TTC549 (cell line): ENCODE measurements at regions not wholly inside any gene's neighbourhood (a gene's known extent, or its start where the extent isn't known, plus 50 kb on each side); places are given as distances from the start of the nearest gene placed in this dataset.

ENCODE experiments used
- FAIRE-seq: peaks from 2 replicates; lab custom pipeline; 2012; peaks lifted over from hg19 to GRCh38; lab: Jason Lieb, UNC

- peak; percentile 83 for FAIRE-seq
Measured at GRCh38 chr1:172952516-172952915, 98.2 kb downstream of the TNFSF18 start.

- no peak for FAIRE-seq
Measured at GRCh38 chr1:172954476-172955150, 96.1 kb downstream of the TNFSF18 start.

GRCh38 chr1:172955161-172955815, 95.5 kb downstream of the TNFSF18 start:
- FAIRE-seq, result no peak

- FAIRE-seq, result no peak
Measured at GRCh38 chr1:172956871-172957270, 93.9 kb downstream of the TNFSF18 start.

- FAIRE-seq, result no peak
Measured at GRCh38 chr1:172957491-172957890, 93.2 kb downstream of the TNFSF18 start.

GRCh38 chr1:172959571-172959970, 91.2 kb downstream of the TNFSF18 start:
- no peak for FAIRE-seq

- FAIRE-seq, result no peak
Measured at GRCh38 chr1:172960019-172960418, 90.7 kb downstream of the TNFSF18 start.

- no peak for FAIRE-seq
Measured at GRCh38 chr1:172960454-172961208, 90.1 kb downstream of the TNFSF18 start.

- peak; percentile 73 for FAIRE-seq
Measured at GRCh38 chr1:172964864-172965263, 85.9 kb downstream of the TNFSF18 start.

- peak; percentile 13 for FAIRE-seq
Measured at GRCh38 chr1:172966844-172967540, 83.7 kb downstream of the TNFSF18 start.

GRCh38 chr1:172967936-172968335, 82.8 kb downstream of the TNFSF18 start:
- no peak for FAIRE-seq

GRCh38 chr1:172969611-172970010, 81.1 kb downstream of the TNFSF18 start:
- FAIRE-seq, result no peak

GRCh38 chr1:172970186-172970585, 80.6 kb downstream of the TNFSF18 start:
- FAIRE-seq, result no peak

- FAIRE-seq, result no peak
Measured at GRCh38 chr1:172971241-172971640, 79.5 kb downstream of the TNFSF18 start.

GRCh38 chr1:172972258-172972657, 78.5 kb downstream of the TNFSF18 start:
- FAIRE-seq, result no peak

GRCh38 chr1:172973424-172973823, 77.3 kb downstream of the TNFSF18 start:
- FAIRE-seq, result no peak

GRCh38 chr1:172976222-172977041, 74.3 kb downstream of the TNFSF18 start:
- FAIRE-seq, result no peak

GRCh38 chr1:172977296-172978017, 73.3 kb downstream of the TNFSF18 start:
- FAIRE-seq, result no peak

- FAIRE-seq, result no peak
Measured at GRCh38 chr1:172978595-172978994, 72.1 kb downstream of the TNFSF18 start.

GRCh38 chr1:172979828-172980227, 70.9 kb downstream of the TNFSF18 start:
- FAIRE-seq, result peak; percentile 92

GRCh38 chr1:172980456-172980855, 70.3 kb downstream of the TNFSF18 start:
- FAIRE-seq, result no peak
